Psoas muscle (tissue), 7 donors: ENCODE measurements at regions not wholly inside any gene's neighbourhood (a gene's known extent, or its start where the extent isn't known, plus 50 kb on each side); places are given as distances from the start of the nearest gene placed in this dataset.

Source experiments
- ATAC-seq, 4 donors: fragments of 200-7000 bp; cut with Tn5 transposase; one replicate each; pipeline ENCODE4 v1.9.1; 2020; ENCODE audit warnings: moderate library complexity in 3 of 4, mild to moderate bottlenecking in 2 of 4
- DNase-seq, 2 donors: peaks; one replicate each; pipeline ENCODE4 v3.0.0-alpha.2; 2020
- H3K27ac ChIP-seq: fragments of 200-600 bp; one replicate; pipeline ENCODE4 v1.8.0; 2022
- H3K27me3 ChIP-seq, 3 donors: fragments of 200-600 bp in 1 of 3; one replicate each; pipeline versions ENCODE4 v1.6.1 to v1.8.0; 2013 to 2022; ENCODE audit warnings: low read length in 2 of 3, mild to moderate bottlenecking in 2 of 3, moderate library complexity in 1 of 3; ENCODE audit not compliant: insufficient read depth in 3 of 3
- H3K36me3 ChIP-seq, 2 donors: fragments of 200-600 bp in 1 of 2; one replicate each; pipeline versions ENCODE4 v1.6.1 to v1.8.0; 2013 to 2022; ENCODE audit warnings: low read depth in 1 of 2, mild to moderate bottlenecking in 1 of 2, moderate library complexity in 1 of 2; ENCODE audit not compliant: insufficient read depth in 1 of 2
- H3K4me1 ChIP-seq: fragments of 200-600 bp; one replicate; pipeline ENCODE4 v1.8.0; 2022
- H3K4me3 ChIP-seq: fragments of 200-600 bp; one replicate; pipeline ENCODE4 v1.8.0; 2022; ENCODE audit warnings: mild to moderate bottlenecking
- H3K9me3 ChIP-seq: fragments of 200-600 bp; one replicate; pipeline ENCODE4 v1.8.0; 2022
- CTCF ChIP-seq: fragments of 200-600 bp; IDR thresholded peaks from one replicate; pipeline ENCODE4 v1.8.0; 2022; ENCODE audit warnings: antibody characterized with exemption
- WGBS, 3 donors: extraction: QIAGEN DNeasy Blood & Tissue Kit; methylation state at CpG; one replicate each; pipeline versions ENCODE4 v1.1.6 to v1.1.7; 2013; 5-methylcytosine and 5-hydroxymethylcytosine counted together
- intact Hi-C, 2 donors: fragments of 100-400 bp; cut with DNase I; formaldehyde crosslinking; loops; one replicate each; pipeline versions ENCODE4 v1.11.0 to v1.14.2; 2022
- donor health status: healthy with polysubstance abuse.
- donor health status: DM: no; HTN: no; CAD: no; lungs with moderate emphysema.
- donor health status: Bipolar disorder and iron deficiency.
- donor health status: healthy.
- donor health status: DM: yes; HTN: yes; CAD: no.
- donor health status: DM: no; HTN: no; CAD: no.
- donor health status: DM: yes; HTN: yes; CAD: no.

DNA sequence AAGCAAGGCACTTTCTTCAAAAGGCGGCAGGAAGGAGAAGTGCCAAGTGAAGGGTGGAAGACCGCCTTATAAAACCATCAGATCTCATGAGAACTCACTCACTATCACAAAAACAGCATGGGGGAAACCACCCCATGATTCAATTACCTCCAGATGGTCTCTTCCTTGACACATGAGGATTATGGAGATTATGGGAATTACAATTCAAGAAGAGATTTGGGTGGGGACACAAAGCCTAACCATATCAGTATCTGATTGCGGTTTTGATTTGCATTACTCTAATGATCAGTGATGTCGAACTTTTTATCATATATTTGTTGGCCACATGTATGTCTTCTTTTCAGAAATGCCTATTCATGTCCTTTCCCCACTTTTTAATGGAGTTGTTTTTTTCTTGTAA lies 549.3 kb upstream of the IL12A start:
- no peak for DNase-seq

DNA sequence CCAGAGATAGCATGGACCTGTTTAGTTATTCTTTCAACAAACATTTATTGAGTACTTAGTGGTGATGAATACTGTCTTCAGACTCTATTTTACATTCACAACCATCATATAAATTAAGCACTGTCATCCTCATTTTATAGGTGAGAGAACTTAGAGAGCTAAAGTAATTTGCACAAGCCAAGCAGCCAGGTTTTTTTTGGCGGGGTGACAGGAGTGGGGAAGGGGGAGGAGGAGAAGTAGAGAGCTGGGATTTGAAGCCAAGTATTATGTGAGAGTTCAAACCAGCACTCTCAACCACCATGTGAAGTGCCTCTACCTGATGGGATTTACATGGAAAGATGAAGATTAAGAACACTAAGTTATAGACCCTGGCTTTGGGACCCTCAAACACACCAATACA lies 547.4 kb upstream of the IL12A start:
- intact Hi-C loops = no loop called here
- no peak for TF ChIP-seq CTCF
- no peak for ATAC-seq

More for the DNA sequence above, 549.3 kb upstream of the IL12A start:
- Histone ChIP-seq H3K27me3 (no peaks in the 10 kb centered on the region), H3K27ac (no peak overlapping the region), H3K9me3 (peaks cover 2% of the 10 kb centered on the region), H3K4me3 (no peak overlapping the region), H3K4me1 (no peaks in the 10 kb centered on the region), H3K36me3 (no peaks in the 10 kb centered on the region)
- TF ChIP-seq CTCF = no peak
- intact Hi-C loops = no loop called here
- 88 to 92% (median 88%) methylated on average over 4 of the region's 4 CpGs for WGBS, 3 donors
- ATAC-seq = no peak

DNA sequence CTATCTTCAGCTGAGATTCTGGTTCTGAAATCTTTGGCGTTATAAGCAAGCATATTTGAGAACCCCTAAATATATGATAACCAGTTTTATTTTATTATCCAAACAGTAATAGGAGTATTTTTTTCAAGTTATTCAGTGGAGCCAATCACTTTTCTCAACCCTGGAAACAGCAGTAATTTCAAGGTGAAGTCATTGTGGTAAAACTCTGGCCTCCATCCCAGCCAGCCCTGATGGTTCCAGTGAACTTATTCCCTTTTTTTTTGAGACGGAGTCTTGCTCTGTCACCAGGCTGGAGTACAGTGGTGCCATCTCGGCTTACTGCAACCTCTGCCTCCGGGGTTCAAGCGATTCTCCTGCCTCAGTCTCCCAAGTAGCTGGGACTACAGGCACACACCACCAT lies 545.4 kb upstream of the IL12A start:
- intact Hi-C loops = no loop called here
- H3K27ac ChIP-seq = no peak overlapping the region
- no peak for DNase-seq
- TF ChIP-seq CTCF = no peak
- no peaks in the 10 kb centered on the region for H3K4me1 ChIP-seq
- H3K36me3 ChIP-seq = no peaks in the 10 kb centered on the region
- H3K4me3 ChIP-seq = no peak overlapping the region
- no peak for ATAC-seq
- H3K9me3 ChIP-seq = peaks cover 2% of the 10 kb centered on the region
- H3K27me3 ChIP-seq = no peaks in the 10 kb centered on the region
- 85 to 90% (median 88%) methylated on average over 5 of the region's 5 CpGs for WGBS, 3 donors

More for the DNA sequence above, 547.4 kb upstream of the IL12A start:
- Histone ChIP-seq H3K27ac (no peak overlapping the region), H3K4me1 (no peaks in the 10 kb centered on the region), H3K9me3 (peaks cover 2% of the 10 kb centered on the region), H3K27me3 (no peaks in the 10 kb centered on the region), H3K36me3 (no peaks in the 10 kb centered on the region), H3K4me3 (no peak overlapping the region)
- DNase-seq = no peak
- WGBS, 3 donors = 71 to 73% (median 72%) methylated on average over 1 of the region's 1 CpG

DNA sequence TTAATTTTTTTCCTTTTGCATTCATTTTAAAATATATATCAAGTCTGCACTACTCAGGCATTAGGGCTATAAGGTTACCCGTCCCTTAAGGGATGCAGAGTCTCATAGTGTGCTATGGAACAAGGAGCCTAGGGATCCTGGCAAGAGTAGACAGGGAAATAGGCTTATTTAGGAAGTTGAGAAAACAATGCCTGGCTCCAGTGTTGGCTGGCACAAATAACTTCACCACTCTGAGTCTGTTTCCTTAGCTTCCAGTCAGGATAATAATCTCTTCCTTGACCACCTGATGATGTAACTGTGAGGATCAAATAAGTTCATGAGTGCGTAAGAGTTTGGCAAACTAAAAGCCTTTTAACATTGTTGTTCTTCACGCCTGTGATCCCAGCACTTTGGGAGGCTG lies 540.8 kb upstream of the IL12A start:
- 54 to 72% (median 63%) methylated on average over 3 of the region's 3 CpGs for WGBS, 3 donors
- no peak for TF ChIP-seq CTCF
- intact Hi-C loops = no loop called here
- H3K27me3 ChIP-seq = no peaks in the 10 kb centered on the region
- no peak overlapping the region for H3K4me3 ChIP-seq
- DNase-seq = no peak
- H3K4me1 ChIP-seq = no peaks in the 10 kb centered on the region
- H3K27ac ChIP-seq = no peak overlapping the region
- ATAC-seq = no peak
- H3K36me3 ChIP-seq = no peaks in the 10 kb centered on the region
- no peaks in the 10 kb centered on the region for H3K9me3 ChIP-seq

GRCh38 chr3:159448902-159449301 lies 539.7 kb upstream of the IL12A start:
- no peak for TF ChIP-seq CTCF
- intact Hi-C loops = no loop called here
- Histone ChIP-seq H3K27ac (no peak overlapping the region), H3K27me3 (no peaks in the 10 kb centered on the region), H3K4me3 (no peak overlapping the region), H3K9me3 (no peaks in the 10 kb centered on the region), H3K36me3 (no peaks in the 10 kb centered on the region), H3K4me1 (no peaks in the 10 kb centered on the region)
- no peak for ATAC-seq
- 50 to 75% (median 54%) methylated on average over 1 of the region's 1 CpG for WGBS, 3 donors
- no peak for DNase-seq
